Activated CD4-positive, CD25-positive, alpha-beta regulatory T cell treated with anti-CD3 and anti-CD28 coated beads, Interleukin-2, amount 50 U/mL, for 24 hours (primary cell): ENCODE measurements at regions not wholly inside any gene's neighbourhood (a gene's known extent, or its start where the extent isn't known, plus 50 kb on each side); places are given as distances from the start of the nearest gene placed in this dataset.
"Not testable (repeated sequence)": the region's sequence is repeated elsewhere in the genome, so short reads cannot be mapped to it uniquely, and the experiment has no call there.

Experiments
- ATAC-seq, 2 donors: fragments of 150-1000 bp; cut with Tn5 transposase; one replicate each; pipeline ENCODE4 v1.10.0; 2021; ENCODE audit warnings: mild to moderate bottlenecking in 1 of 2, moderate library complexity in 1 of 2

DNA sequence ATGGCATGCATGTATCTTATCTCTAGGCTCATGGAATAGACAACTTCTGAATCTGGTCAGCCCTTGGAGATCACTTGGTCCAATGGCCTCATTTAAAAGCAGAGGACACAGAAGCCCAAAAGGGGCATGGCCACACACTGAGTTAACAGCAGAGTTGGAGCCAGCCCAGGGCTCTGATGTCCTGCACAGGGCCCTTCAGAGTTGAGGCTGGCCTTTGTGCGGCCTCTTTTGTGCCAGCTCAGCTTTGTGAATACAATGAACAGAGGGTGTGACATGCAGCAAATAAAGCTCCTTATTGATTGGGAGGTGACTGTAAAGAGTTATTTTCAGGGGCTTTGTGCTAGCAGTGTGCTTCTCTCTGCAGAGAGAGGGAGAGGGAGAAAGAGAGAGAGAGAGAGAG lies 150.1 kb upstream of the STK32A start:
- no peak for ATAC-seq

DNA sequence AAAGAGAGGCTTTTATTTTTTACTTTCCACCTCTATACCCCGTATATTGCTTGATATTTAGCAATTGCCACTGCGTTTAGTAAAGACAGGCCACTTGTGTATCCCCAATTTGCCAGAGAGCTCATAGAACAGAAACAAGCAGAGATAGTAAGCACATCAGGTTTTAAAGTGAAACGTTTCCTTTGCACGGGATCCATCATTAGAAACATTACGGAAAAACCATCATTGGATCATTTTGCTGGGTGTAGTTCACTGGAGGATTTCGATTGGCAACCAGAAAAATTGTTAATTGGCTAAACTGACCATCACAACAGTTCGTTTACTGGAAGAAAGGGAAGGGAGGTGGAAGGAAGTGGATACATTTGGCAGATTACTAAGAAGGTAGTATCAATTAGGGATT lies 149.4 kb upstream of the STK32A start:
- ATAC-seq, result no peak

DNA sequence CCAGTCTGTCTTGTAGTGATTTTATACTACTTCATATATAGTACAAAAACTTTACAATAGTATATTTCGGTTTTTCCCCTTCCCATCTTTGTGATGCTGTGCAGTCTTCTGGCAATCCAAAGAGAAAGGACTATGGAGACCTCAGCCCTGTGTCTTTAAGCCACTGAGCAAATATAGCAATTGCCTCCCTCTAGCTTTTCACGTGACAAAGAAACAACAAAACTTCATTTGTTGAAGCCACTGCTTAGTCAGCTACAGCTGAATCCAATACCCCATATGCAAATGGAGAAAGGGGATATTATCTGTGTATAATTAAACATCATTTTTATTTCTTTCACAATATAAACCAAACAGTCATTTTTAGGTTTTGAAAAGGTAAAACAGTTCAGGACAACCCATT lies 142.8 kb upstream of the STK32A start:
- no peak for ATAC-seq

DNA sequence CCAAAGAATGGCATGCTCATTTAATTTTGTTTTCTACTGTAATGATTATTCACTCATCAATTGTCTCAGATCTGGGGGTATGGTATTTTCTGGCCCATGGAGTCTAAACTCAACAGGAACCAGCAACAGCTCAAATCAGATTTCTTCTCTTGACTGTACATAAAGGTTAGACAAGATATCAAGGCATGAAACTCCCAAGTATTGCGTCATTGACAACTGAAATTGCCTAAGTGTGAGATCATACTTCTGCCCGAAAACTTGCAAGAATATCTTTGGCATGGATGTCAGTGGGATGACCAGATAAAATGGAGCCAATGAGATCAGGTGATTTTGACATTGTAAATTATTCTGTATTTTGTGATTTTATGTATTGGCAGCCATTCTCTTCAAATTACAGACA lies 141.7 kb upstream of the STK32A start:
- no peak for ATAC-seq

DNA sequence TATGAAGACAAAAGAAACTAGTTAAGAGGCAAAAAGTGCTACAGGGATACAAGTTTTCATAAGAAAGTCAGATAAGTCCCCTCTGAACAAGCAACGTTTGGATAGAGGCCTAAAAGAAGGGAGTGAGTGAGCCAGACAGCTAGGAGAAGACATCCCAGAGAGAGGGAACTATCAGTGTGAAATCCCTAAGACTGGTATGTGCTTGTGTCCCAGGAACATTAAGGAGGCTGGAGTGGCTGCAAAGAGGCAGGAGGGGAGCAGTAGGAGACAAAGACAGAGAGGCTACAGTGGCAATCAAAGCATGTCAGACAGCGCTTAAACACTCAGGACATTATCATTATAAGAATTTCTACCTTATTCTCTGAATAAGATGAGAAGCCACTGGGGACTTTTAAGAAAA lies 139.1 kb upstream of the STK32A start:
- no peak for ATAC-seq

DNA sequence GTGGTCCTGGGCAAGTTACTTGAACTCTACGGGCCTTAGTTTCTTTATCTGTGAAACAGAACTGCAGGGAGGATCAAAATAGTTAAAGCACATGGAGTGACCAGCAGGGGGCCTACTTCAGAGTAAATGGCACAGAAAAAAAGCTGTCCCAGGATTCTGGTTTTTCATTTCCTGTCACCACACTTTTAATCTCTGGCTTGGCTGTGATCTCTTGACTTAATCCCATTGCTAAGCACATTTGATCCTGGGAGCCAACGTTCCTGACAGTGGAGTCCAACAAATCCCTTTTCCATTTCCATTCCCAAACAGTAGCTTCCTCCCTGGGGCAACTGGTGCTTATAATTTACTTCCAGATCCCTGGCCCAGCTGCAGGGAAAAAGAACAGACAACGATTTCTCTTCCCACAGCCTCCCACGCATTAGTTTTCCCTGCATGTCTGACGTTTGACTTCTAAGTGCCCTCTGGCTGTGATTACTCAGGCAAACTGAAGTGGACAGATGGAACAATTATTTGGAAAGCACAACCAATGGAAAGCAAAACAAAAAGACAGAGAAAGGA lies 136.5 kb upstream of the STK32A start:
- no peak for ATAC-seq

DNA sequence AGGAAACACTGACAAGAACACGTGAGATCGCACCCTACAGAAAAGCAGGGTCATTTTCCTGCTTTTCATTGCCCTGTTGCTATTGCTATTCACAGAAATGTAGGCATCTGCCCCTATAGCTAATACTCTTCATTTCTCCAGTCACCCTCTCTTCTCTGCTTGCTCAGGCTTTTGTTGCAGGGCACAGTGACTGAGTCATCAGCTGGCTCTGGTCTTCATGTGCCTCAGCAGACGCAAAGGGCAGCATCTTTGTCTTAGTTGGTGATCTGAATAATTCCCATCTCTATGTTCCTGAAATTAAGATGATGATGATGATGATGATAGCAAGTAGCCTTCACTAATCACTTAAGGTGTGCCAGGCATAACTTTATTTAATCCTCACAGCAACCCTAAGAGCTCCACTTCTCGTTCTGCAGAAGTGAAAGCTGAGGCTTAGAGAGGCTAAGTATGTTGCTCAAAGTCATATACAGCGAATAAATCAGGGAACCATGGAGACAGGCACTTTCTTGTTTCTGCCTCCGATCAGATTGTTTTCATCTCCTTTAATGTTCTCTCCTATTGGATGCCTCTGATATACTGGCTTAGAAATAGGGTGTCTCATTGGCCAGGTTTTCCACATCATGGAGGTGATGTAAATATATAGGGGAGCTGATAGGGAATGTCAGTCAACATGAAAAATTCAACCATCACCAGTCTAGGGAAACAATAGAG lies 133.0 kb upstream of the STK32A start:
- ATAC-seq, result no peak

DNA sequence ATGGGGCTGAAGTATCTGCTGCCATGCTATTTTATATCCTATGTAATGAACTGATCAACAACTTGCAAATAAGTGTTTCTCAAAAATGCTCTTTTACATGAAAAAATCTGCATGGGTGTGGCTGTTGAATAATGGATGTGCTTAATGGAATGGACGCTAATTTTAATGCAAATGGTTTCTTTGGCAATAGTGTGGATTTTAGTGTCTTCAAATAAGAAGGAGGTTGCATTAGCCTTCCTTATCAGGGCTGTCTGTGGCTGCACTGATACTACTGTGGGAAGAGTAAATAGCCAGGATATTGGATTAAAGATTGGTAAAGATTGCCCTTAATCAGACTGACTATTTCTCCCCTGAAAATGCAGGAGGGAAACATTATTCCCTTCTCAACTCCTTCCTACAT lies 121.9 kb upstream of the STK32A start:
- ATAC-seq, result no peak

DNA sequence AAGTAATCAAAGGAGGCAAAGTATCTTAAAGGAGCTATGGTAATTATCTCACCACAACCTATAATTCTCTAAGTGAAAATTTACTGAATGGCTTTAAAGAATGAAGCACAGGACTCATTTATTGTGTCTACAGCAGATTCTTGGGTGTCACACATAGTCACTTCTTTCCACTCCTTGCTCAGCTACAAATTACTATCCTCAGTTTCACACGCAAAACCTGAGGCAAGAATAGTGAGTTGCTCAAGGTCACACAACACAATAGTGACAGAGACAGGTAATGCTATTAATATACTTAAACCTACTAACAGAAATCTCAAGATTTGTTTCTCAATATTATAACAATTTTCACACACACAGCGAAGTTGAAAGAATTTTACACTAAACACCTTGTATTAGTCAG lies 120.9 kb upstream of the STK32A start:
- ATAC-seq, result no peak

DNA sequence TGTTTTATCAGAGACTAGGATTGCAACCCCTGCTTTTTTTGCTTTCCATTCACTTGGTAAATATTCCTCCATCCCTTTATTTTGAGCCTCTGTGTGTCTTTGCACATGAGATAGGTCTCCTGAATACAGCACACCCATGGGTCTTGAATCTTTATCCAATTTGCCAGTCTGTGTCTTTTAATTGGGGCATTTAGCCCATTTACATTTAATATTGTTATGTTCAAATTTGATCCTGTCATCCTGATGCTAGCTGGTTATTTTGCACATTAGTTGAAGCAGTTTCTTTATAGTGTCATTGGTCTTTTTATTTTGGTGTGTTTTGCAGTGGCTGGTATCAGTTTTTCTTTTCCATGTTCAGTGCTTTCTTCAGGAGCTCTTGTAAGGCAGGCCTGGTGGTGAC lies 95.1 kb upstream of the STK32A start:
- ATAC-seq, result not testable (repeated sequence)

DNA sequence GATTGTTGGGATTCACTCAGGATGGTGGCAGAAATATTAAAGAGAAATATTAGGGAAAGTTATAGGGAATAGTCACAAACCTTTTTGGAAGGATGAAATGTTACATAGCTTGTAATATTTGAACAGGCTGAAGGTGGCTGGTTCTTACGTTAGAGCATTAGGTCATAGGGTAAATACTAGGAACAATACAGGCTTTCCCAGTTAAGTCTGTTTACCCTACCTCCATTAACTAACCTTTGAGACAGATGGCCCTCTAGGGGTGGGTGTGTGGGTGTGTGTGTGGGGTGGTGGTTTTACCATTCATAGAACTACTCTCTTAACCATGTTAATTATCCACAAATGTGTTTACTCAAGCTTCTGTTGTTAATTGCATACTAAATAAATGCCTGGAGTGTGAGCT lies 94.3 kb upstream of the STK32A start:
- ATAC-seq, result no peak

DNA sequence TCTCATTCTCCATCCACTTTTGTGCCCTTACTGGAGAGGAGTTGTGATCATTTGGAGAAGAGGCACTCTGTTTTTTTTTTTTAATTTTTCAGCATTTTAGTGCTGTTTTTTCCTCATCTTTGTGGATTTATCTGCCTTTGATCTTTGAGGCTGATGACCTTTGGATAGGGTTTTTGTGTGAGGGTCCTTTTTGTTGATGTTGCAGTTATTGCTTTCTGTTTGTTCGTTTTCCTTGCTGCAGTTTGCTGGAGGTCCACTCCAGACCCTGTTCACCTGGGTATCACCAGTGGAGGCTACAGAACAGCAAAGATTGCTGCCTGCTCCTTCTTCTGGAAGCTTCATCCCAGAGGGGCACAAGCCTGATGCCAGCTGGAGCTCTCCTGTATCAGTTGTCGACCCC lies 93.2 kb upstream of the STK32A start:
- ATAC-seq, result not testable (repeated sequence)

DNA sequence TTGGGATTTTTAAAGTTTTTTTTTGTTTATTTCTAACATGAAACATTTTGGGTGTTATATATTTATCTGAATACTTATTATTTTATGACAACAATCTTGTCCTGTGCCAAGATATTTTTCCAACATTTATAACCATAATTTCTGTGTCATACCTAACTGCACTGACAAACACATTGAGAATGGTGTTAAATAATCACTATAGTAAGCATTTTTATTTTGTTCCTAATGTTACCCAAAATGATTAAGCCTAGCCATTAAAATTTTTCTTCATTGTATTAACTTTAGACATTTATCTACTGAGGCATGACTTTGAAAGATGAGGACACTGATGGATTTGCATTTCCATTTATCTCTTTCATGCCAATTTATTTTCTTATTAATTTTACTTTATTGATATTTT lies 91.6 kb upstream of the STK32A start:
- no peak for ATAC-seq

DNA sequence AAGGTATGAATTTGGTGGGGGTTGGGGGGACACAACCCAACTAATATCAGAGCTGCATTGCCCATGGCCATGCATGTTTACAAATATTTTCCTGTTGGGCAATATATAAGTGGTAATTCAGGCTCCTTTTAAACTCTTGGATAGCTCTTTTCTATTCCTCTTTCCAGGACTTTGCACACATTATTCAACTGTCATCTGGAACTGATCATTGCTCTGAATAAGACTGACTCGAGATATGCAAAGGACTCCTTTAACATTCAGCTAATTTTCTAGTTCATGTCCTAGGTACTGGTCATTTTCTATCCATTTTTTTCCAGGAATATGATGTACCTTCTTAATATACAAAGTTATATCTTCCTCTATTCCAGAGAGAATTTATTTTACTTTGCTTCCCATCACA lies 89.5 kb upstream of the STK32A start:
- ATAC-seq, result no peak

DNA sequence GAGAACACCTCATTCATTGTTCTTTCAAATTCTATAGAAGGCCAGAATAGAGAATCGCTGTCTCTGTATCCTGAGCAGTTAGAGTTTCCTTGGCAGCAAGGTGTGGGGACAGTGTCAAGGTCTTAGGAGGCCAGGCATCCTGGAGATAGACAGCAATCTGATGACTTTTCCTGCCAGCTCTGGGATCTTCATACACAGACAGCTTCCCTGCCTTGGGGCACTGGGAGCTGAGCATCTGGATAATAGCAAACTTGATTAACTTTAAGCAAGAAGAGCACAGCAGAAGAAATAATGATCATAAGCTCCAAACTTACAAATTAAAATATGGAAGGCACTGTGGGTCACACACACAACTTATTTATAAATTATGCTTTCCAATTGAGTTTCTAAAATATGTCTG lies 86.1 kb upstream of the STK32A start:
- no peak for ATAC-seq

DNA sequence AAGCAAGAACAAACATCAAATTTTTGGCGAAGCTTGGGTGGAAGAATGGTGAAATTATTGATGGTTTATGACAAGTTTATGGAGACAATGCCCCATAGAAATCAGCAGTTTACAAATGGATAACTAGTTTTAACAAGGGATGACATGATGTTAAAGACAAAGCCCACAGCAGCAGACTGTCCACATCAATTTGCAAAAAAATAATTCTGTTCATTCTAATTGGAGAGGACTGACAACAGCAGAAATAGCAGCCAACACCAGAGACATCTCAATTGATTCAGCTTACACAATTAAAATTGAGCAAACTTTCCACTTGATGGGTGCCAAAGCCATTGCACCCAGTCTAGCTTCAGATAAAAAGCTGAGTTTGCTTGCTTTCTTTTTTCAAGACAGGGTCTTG lies 82.7 kb upstream of the STK32A start:
- no peak for ATAC-seq

DNA sequence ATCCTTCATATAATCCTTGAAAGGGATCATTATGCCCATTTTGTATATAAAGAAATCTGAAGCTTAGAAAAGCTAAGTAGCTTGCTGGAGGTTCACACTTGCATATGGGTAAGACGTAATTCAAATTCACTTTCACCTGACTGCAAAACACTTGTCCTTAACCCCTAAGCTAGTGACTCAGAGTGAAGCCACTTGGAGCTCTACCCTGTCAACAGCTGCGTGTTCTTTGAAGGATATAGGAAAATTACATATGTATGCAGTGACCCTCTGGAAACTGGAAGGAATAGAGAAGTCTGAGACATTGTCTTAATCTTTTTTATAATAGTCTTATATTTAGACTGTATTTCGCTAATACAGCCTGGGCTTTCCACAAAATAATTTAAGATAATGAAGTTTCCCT lies 80.0 kb upstream of the STK32A start:
- no peak for ATAC-seq

DNA sequence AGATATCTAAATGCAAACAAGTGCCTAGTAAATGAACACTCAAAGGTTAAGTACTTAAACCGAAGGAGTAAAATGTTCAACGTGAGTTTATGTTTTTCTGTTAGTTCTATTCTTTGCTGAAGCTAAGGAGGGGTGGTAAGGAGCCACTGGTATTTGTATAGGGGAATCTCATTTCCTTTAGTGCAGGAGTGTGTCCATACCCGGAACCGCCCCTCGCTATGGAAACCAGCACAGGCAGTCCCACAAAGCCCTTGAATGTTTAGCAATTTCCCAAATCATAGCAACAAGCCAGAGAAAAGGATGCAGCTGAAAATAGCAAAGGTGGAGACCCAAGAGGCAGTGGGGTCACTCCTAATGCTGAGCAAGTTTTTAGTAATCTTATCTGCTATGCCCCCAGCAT lies 78.8 kb upstream of the STK32A start:
- no peak for ATAC-seq

DNA sequence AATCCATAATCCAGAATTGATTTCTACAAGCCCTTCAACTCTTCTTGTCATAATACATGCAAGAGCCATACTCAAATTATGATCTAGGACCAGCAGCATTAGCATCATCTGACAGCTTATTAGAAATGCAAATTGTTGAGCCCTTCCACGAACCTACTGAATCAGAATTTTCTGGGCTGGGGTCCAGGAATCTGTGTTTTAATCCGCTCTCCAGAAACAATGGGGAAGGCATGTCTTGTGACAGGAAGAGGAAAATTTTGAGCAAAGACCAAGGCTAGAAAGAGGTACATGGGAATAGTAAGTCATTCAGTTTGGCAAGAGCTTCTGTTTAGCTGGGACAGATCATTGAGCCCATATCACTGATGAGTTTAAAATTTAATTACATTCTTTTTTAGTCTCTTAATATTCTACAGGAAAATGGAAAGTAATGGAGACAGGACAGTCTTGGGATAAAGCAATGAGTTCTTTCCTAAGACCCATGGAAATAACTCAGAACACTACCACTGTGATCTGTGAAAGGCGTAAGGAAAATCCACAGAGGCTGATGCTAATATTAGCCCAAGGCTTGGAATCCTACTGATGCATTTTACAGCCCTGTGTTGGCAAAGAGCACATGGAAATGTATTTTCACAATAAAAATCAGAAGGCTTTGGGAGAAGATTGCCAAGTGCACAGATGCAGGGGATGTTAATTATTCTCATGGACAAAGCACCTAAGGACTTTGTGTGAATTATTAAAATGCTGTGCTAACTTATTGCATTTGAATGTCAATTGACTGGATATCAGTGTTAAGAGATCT lies 73.7 kb upstream of the STK32A start:
- ATAC-seq, result no peak

DNA sequence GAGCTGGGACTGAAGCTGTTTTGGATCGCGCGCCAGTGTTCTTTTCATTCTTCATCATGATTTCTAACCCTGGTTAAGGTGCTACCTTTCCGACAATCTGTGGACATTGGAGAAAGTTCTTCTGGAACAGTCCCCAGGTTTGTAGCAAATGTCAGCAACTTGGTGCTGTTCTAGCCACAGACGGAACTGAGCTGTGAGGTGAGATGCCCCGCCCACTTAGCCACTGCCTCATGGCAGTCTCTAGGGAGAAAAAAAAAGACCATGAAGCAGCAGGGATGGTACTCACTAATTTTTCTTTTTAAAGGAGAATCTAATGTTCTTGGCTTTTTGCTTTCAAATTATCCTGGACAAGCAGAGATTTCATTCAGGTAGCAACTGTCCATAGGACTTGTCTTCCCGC lies 72.1 kb upstream of the STK32A start:
- no peak for ATAC-seq

DNA sequence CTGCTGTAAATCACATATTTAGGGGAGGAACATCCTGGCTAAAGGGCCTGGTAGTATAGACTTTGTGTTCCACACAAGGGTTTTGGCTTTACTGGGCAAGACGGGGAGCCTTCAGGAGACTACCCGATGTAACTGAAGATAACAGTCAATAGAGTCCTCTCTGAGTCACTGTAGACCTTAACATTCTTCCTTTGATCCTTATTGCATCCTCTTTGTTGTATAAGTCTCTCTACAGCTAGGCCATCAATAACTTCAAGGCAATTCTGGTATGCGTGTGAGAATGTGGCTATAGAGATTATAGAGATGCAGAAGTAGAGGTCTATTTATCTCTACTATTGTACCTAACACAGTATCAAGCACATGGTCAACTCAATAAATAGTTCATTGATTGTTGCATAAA lies 67.3 kb upstream of the STK32A start:
- no peak for ATAC-seq

DNA sequence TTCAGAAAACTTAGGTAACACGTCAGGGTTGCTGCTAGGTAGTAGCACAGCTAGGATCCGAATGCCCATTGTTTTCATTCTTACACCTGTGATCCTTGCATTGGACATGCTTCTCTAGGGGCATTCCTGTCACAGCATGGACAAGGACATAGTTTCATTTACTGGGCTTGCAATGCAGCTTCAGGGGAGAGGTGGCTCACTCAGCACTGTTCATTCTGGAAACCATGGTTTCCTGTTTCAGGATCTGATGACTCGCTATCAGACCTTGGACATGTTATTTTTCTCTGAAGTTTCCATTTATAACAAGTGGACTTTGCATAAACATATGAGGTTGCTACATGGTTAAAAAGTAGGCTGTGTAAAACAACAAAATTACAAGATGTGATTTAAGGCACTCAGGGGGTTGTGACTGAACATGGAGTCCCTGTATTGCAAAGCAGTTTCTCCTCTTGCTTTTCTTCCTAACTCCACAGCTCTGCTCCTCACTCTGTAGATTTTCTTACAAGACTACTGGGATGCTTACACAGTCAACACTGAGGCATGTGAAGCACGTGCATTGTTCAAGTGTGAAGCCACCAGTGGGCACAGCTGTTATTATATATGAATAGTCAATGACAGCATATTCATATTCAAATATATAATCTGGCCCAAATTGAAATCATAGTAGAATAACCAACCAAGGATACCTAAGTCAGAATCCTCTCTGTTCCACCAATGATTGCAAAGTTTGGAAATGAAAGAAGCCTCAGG lies 66.1 kb upstream of the STK32A start:
- ATAC-seq, result no peak

DNA sequence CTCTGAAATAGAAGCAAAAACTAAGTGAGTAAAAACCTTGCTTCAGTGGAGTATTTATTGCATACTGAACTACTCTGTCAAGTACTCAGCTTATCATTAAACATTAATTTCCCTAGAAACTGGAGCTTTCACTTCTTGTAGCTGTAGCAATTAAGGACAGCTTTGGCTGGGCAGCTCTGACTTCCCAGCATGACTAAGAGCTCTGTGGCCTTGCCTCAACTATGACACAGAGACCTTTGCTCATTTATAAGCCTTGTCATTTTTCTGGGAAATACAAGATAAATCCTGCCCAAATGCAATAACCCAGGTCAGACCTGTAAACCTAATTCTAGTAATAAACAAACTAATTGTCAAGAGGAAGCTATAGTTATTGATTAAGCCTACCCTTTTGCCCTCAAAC lies 65.4 kb upstream of the STK32A start:
- ATAC-seq, result no peak

DNA sequence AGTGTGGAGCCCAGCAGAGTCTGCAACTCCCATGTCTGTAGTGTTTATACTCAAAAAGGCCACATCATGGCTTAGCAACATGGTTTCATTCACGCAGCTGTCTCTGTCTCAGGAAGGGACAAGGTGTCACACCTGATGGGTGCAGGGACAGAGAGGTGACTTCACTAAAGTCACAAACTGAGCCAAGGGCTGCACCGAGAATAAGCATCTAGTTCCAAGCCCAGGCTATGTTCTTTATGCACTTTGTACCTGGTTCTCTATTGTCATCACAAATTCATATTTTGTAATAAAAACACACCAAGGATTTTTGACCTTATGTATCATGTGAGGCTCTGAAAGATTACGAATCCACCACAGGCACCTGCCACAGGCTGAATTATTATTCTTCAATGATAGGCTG lies 64.9 kb upstream of the STK32A start:
- no peak for ATAC-seq
